ENCODE measurements at regions not wholly inside any gene's neighbourhood (a gene's known extent, or its start where the extent isn't known, plus 50 kb on each side); places are given as distances from the start of the nearest gene placed in this dataset.

GRCh38 chr12:132439333-132439904, 50.5 kb upstream of the FBRSL1 start:
- in situ Hi-C loops (cut with MboI; ENCODE audit: low sequenced_read_pairs), result no loop called here

- in situ Hi-C loops (cut with MboI; ENCODE audit: low sequenced_read_pairs), result no loop called here
Observed at GRCh38 chr12:132438726-132439125, 51.2 kb upstream of the FBRSL1 start.

GRCh38 chr12:132437943-132438700, 51.8 kb upstream of the FBRSL1 start:
- in situ Hi-C loops (cut with MboI; ENCODE audit: low sequenced_read_pairs), result no loop called here

GRCh38 chr12:132437252-132437932, 52.6 kb upstream of the FBRSL1 start:
- in situ Hi-C loops (cut with MboI; ENCODE audit: low sequenced_read_pairs), result no loop called here

GRCh38 chr12:132436791-132437251, 53.1 kb upstream of the FBRSL1 start:
- in situ Hi-C loops (cut with MboI; ENCODE audit: low sequenced_read_pairs), result no loop called here

GRCh38 chr12:132435486-132436187, 54.3 kb upstream of the FBRSL1 start:
- in situ Hi-C loops (cut with MboI; ENCODE audit: low sequenced_read_pairs), result no loop called here

GRCh38 chr12:132433641-132434395, 56.1 kb upstream of the FBRSL1 start:
- in situ Hi-C loops (cut with MboI; ENCODE audit: low sequenced_read_pairs), result no loop called here

- in situ Hi-C loops (cut with MboI; ENCODE audit: low sequenced_read_pairs), result no loop called here
Observed at GRCh38 chr12:132432721-132433577, 57.0 kb upstream of the FBRSL1 start.

- in situ Hi-C loops (cut with MboI; ENCODE audit: low sequenced_read_pairs), result no loop called here
Observed at GRCh38 chr12:132432126-132432705, 57.7 kb upstream of the FBRSL1 start.

GRCh38 chr12:132430838-132431774, 58.8 kb upstream of the FBRSL1 start:
- in situ Hi-C loops (cut with MboI; ENCODE audit: low sequenced_read_pairs), result no loop called here

- in situ Hi-C loops (cut with MboI; ENCODE audit: low sequenced_read_pairs), result no loop called here
Observed at GRCh38 chr12:132429946-132430643, 59.9 kb upstream of the FBRSL1 start.

- in situ Hi-C loops (cut with MboI; ENCODE audit: low sequenced_read_pairs), result no loop called here
Observed at GRCh38 chr12:132429602-132429945, 60.4 kb upstream of the FBRSL1 start.

- in situ Hi-C loops (cut with MboI; ENCODE audit: low sequenced_read_pairs), result no loop called here
Observed at GRCh38 chr12:132428936-132429601, 60.9 kb upstream of the FBRSL1 start.

- in situ Hi-C loops (cut with MboI; ENCODE audit: low sequenced_read_pairs), result no loop called here
Observed at GRCh38 chr12:132427999-132428935, 61.7 kb upstream of the FBRSL1 start.

GRCh38 chr12:132427174-132427768, 62.7 kb upstream of the FBRSL1 start:
- in situ Hi-C loops (cut with MboI; ENCODE audit: low sequenced_read_pairs), result no loop called here
